GM23338 (cell line): ENCODE measurements at regions not wholly inside any gene's neighbourhood (a gene's known extent, or its start where the extent isn't known, plus 50 kb on each side); places are given as distances from the start of the nearest gene placed in this dataset.

ENCODE experiments used
- ETS1 ChIP-seq: IDR thresholded peaks from 2 replicates; pipeline ENCODE4 v1.6.1; 2016; ENCODE audit warnings: antibody characterized with exemption
- EZH2 ChIP-seq: fragments of 200-600 bp; sonication (generic); IDR thresholded peaks from one replicate; pipeline ENCODE4 v1.8.0; 2017; ENCODE audit warnings: antibody characterized with exemption, mild to moderate bottlenecking, low read depth; ENCODE audit not compliant: unreplicated experiment
- EZH2phosphoT487 ChIP-seq: fragments of 200-600 bp; sonication (generic); IDR thresholded peaks from one replicate; pipeline ENCODE4 v1.8.1; 2018; ENCODE audit warnings: antibody characterized with exemption; ENCODE audit not compliant: unreplicated experiment
- JUNB ChIP-seq: IDR thresholded peaks from one replicate; pipeline ENCODE4 v1.6.1; 2016; ENCODE audit warnings: antibody characterized with exemption; ENCODE audit not compliant: unreplicated experiment
- POLR2AphosphoS5 ChIP-seq: IDR thresholded peaks from 2 replicates; pipeline ENCODE4 v1.6.1; 2016; ENCODE audit warnings: antibody characterized with exemption, low read depth
- STAT1 ChIP-seq: IDR thresholded peaks from one replicate; pipeline ENCODE4 v1.6.1; 2016; ENCODE audit warnings: antibody characterized with exemption; ENCODE audit not compliant: unreplicated experiment
- TF ChIP-seq, protein P1 (sequence below), 2 experiments: fragments of 200-600 bp in 1 of 2; sonication (generic) in 1 of 2; conservative IDR thresholded peaks; 2 replicates each; pipeline versions ENCODE4 v1.5.1 to v1.6.1; 2016 to 2017; ENCODE audit warnings: antibody characterized with exemption in 2 of 2, low read depth in 2 of 2, mild to moderate bottlenecking in 2 of 2, moderate library complexity in 1 of 2
- TF ChIP-seq, protein P2 (sequence below): IDR thresholded peaks from one replicate; pipeline ENCODE4 v1.6.1; 2018; ENCODE audit warnings: antibody characterized with exemption; ENCODE audit not compliant: unreplicated experiment

DNA sequence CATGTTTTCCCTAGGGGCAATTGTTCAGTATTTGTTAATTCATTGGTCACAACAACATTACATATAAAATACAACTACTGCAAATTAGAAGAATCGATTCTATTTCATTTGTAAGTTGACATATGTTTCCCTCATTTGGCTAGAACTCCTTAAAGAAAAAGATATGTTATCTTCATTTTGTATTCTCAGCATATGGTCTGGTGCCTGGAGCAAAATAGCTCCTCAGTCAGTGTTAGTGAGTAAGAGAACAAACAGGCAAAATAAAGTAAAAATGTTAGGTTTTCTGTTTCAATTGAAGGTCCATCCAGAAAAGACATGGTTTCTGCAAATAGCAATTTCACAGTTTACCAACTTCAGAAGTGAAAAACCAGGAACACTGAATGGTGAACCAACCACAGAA, 1343.1 kb downstream of the ROBO1 start:
- TF ChIP-seq, protein P1, sequence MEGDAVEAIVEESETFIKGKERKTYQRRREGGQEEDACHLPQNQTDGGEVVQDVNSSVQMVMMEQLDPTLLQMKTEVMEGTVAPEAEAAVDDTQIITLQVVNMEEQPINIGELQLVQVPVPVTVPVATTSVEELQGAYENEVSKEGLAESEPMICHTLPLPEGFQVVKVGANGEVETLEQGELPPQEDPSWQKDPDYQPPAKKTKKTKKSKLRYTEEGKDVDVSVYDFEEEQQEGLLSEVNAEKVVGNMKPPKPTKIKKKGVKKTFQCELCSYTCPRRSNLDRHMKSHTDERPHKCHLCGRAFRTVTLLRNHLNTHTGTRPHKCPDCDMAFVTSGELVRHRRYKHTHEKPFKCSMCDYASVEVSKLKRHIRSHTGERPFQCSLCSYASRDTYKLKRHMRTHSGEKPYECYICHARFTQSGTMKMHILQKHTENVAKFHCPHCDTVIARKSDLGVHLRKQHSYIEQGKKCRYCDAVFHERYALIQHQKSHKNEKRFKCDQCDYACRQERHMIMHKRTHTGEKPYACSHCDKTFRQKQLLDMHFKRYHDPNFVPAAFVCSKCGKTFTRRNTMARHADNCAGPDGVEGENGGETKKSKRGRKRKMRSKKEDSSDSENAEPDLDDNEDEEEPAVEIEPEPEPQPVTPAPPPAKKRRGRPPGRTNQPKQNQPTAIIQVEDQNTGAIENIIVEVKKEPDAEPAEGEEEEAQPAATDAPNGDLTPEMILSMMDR (conservative IDR thresholded peaks at IDR 0.05; ENCODE audit: low read depth in 2 of 2) = no peak
- no peak for TF ChIP-seq POLR2AphosphoS5
- TF ChIP-seq, protein P2, sequence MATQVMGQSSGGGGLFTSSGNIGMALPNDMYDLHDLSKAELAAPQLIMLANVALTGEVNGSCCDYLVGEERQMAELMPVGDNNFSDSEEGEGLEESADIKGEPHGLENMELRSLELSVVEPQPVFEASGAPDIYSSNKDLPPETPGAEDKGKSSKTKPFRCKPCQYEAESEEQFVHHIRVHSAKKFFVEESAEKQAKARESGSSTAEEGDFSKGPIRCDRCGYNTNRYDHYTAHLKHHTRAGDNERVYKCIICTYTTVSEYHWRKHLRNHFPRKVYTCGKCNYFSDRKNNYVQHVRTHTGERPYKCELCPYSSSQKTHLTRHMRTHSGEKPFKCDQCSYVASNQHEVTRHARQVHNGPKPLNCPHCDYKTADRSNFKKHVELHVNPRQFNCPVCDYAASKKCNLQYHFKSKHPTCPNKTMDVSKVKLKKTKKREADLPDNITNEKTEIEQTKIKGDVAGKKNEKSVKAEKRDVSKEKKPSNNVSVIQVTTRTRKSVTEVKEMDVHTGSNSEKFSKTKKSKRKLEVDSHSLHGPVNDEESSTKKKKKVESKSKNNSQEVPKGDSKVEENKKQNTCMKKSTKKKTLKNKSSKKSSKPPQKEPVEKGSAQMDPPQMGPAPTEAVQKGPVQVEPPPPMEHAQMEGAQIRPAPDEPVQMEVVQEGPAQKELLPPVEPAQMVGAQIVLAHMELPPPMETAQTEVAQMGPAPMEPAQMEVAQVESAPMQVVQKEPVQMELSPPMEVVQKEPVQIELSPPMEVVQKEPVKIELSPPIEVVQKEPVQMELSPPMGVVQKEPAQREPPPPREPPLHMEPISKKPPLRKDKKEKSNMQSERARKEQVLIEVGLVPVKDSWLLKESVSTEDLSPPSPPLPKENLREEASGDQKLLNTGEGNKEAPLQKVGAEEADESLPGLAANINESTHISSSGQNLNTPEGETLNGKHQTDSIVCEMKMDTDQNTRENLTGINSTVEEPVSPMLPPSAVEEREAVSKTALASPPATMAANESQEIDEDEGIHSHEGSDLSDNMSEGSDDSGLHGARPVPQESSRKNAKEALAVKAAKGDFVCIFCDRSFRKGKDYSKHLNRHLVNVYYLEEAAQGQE = no peak
- TF ChIP-seq EZH2phosphoT487 = no peak
- no peak for TF ChIP-seq ETS1
- TF ChIP-seq EZH2 = no peak
- no peak for TF ChIP-seq JUNB
- TF ChIP-seq STAT1 = no peak
